Vagina (tissue), 2 donors: ENCODE measurements at regions not wholly inside any gene's neighbourhood (a gene's known extent, or its start where the extent isn't known, plus 50 kb on each side); places are given as distances from the start of the nearest gene placed in this dataset. TPM values are rescaled to one million over a fixed set of nuclear protein-coding genes. Genes with fewer than 3 reads are reported as not detected.

Source experiments
- DNase-seq, 2 donors: peaks; one replicate each; pipeline ENCODE4 v3.0.0-alpha.2; 2017; ENCODE audit errors: extremely low spot score in 2 of 2
- H3K27ac ChIP-seq: fragments of 200-600 bp; sonication (generic); one replicate; pipeline ENCODE4 v1.5.1; 2019
- H3K27me3 ChIP-seq: fragments of 200-600 bp; sonication (generic); one replicate; pipeline ENCODE4 v1.5.1; 2019
- H3K36me3 ChIP-seq, 2 donors: fragments of 200-600 bp; sonication (generic); one replicate each; pipeline ENCODE4 v1.5.1; 2017 to 2019
- H3K4me1 ChIP-seq: fragments of 200-600 bp; sonication (generic); one replicate; pipeline ENCODE4 v1.5.1; 2019
- H3K4me3 ChIP-seq, 2 donors: fragments of 200-600 bp; sonication (generic); 1 replicate in 1 of 2; 2 replicates in 1 of 2; pipeline ENCODE4 v1.5.1; 2016 to 2019
- H3K9me3 ChIP-seq: fragments of 200-600 bp; sonication (generic); one replicate; pipeline ENCODE4 v1.5.1; 2019
- POLR2A ChIP-seq, 2 donors: fragments of 450-650 bp; IDR thresholded peaks; one replicate each; pipeline ENCODE4 v1.6.1; 2017; ENCODE audit warnings: antibody characterized with exemption in 2 of 2, mild to moderate bottlenecking in 2 of 2, moderate library complexity in 2 of 2
- POLR2AphosphoS5 ChIP-seq, 2 donors: sonication (generic); formaldehyde crosslinking; IDR thresholded peaks; one replicate each; pipeline ENCODE4 v1.9.0; 2017; ENCODE audit warnings: antibody characterized with exemption in 2 of 2, mild to moderate bottlenecking in 2 of 2, low read depth in 1 of 2; ENCODE audit not compliant: insufficient read depth in 1 of 2
- intact Hi-C: fragments of 100-400 bp; cut with DNase I; formaldehyde crosslinking; loops from one replicate; pipeline ENCODE4 v1.15.1; 2023
- small RNA-seq: library from RNA; depleted of rRNA; stranded (forward); fragments of <200 nt; gene quantifications from one replicate; pipeline ENCODE3, GENCODE V24; 2016
- TF ChIP-seq, protein P1 (sequence below), 3 experiments: fragments of 450-650 bp in 2 of 3; fragments of 200-600 bp in 1 of 3; sonication (generic) in 1 of 3; IDR thresholded peaks; one replicate each; pipeline ENCODE4 v1.5.1; 2017 to 2019; ENCODE audit warnings: antibody characterized with exemption in 3 of 3, mild to moderate bottlenecking in 2 of 3, moderate library complexity in 2 of 3

DNA sequence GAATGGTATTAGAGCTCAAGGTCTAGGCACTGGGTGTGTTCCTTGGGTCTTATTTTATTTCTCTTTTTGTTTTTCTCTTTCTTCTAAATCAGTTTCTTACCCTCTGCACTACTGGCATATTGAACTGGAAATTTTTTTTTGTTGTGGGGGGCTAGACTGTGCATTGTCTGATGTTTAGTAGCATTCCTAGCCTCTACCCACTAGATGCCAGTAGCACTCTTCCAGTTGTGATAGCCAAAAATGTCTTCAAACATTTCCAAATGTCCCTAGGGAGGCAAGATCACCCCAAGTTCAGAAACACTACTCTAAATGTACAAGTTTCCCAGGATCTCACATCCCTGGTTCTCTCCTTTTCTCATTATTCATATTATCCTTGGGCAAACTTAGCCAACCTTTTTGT, 69.8 kb upstream of the AMOT start:
- no peaks in the 10 kb centered on the region for H3K9me3 ChIP-seq
- no peak for DNase-seq
- H3K27me3 ChIP-seq: no peaks in the 10 kb centered on the region
- TF ChIP-seq, protein P1, sequence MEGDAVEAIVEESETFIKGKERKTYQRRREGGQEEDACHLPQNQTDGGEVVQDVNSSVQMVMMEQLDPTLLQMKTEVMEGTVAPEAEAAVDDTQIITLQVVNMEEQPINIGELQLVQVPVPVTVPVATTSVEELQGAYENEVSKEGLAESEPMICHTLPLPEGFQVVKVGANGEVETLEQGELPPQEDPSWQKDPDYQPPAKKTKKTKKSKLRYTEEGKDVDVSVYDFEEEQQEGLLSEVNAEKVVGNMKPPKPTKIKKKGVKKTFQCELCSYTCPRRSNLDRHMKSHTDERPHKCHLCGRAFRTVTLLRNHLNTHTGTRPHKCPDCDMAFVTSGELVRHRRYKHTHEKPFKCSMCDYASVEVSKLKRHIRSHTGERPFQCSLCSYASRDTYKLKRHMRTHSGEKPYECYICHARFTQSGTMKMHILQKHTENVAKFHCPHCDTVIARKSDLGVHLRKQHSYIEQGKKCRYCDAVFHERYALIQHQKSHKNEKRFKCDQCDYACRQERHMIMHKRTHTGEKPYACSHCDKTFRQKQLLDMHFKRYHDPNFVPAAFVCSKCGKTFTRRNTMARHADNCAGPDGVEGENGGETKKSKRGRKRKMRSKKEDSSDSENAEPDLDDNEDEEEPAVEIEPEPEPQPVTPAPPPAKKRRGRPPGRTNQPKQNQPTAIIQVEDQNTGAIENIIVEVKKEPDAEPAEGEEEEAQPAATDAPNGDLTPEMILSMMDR (IDR thresholded peaks at IDR 0.05): no peak
- TF ChIP-seq POLR2AphosphoS5 (IDR thresholded peaks at IDR 0.05; ENCODE audit: insufficient read depth in 1 of 2, low read depth in 1 of 2) (no peak), POLR2A (IDR thresholded peaks at IDR 0.05) (no peak)
- no peak overlapping the region for H3K27ac ChIP-seq
- no peak overlapping the region for H3K4me3 ChIP-seq
- no peaks in the 10 kb centered on the region for H3K36me3 ChIP-seq
- intact Hi-C loops: no loop called here
- no peaks in the 10 kb centered on the region for H3K4me1 ChIP-seq

DNA sequence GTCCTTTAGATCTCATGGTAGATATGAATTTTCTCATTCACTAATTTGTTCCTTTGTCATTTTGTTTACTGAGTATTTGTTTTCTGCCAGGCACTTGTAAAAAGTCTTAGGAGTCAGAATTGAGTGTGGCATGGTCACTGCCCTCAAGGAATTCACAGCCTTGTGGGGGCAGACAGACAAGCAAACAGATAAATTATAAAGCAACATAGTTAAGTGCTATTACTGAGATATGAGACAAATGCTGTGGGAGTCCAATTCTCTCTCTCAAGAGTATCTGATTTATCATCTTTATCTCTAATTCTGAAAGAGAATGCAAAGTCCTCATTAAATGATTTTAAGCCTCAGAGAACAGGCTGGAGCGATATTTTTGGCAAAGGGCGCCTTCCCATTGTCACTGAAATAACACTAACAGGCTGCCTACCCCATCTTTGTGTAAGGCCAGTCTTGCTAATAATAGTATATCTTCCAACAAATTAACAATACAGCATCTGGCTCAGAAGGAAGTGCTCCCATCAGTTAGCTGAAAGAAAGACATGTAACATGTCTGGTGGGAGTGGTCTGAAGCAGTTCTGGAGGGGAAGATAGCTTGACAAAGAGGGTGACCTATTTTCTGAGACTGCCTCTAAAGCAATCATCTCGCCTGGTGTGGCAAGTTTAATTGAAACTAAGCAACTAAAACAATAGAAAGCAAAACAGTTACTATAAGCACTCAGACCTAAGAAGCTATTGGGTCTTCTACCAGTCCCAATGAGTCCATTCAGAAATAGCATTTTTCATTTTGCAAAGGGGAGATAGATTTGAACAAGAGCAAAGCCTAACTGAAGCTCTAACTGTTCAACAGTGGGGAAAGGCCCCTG, 61.5 kb upstream of the AMOT start:
- intact Hi-C loops: no loop called here
- DNase-seq: no peak

DNA sequence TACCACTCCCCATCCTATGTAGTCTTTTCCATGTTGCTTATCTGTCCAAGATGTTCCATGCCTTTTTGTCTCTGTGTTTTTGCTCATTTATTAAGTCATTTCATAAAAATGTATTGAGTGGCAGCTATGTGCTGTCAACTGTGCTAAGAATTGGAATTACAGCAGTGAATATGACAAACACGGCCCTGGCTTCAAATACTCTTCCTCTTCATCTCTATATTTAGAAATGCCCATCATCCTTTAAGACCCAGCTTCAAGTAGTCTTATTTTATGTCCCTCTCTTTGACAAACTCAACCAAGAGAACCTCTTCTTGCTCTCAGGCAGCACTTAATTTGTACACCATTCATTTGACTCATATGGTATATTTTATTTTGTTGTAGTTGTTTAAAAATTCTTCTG, 55.4 kb upstream of the AMOT start:
- Histone ChIP-seq H3K9me3 (no peaks in the 10 kb centered on the region), H3K27ac (no peak overlapping the region), H3K27me3 (no peaks in the 10 kb centered on the region), H3K4me1 (no peaks in the 10 kb centered on the region), H3K36me3 (no peaks in the 10 kb centered on the region), H3K4me3 (no peak overlapping the region)
- DNase-seq: no peak
- intact Hi-C loops: no loop called here
- TF ChIP-seq POLR2A (IDR thresholded peaks at IDR 0.05) (no peak), POLR2AphosphoS5 (IDR thresholded peaks at IDR 0.05; ENCODE audit: insufficient read depth in 1 of 2, low read depth in 1 of 2) (no peak)
- TF ChIP-seq, protein P1 (IDR thresholded peaks at IDR 0.05): no peak

More for the DNA sequence above, 61.5 kb upstream of the AMOT start:
- Histone ChIP-seq H3K36me3 (no peaks in the 10 kb centered on the region), H3K9me3 (no peaks in the 10 kb centered on the region), H3K27me3 (no peaks in the 10 kb centered on the region), H3K4me1 (no peaks in the 10 kb centered on the region), H3K4me3 (no peak overlapping the region), H3K27ac (no peak overlapping the region)
- TF ChIP-seq, protein P1 (IDR thresholded peaks at IDR 0.05): no peak
- no peak for TF ChIP-seq POLR2AphosphoS5 (IDR thresholded peaks at IDR 0.05; ENCODE audit: insufficient read depth in 1 of 2, low read depth in 1 of 2)
- TF ChIP-seq POLR2A (IDR thresholded peaks at IDR 0.05): no peak

Small RNA genes lying in the stretch of these regions (small RNA-seq; reads per million reads assigned to genes)
- gene AL031183.1 (not detected), gene RF00012 (not detected), gene RF00088 (not detected), gene RN7SL93P (not detected), gene RNU1-57P (not detected), gene RNU6-1015P (not detected)
